ENCODE measurements at regions not wholly inside any gene's neighbourhood (a gene's known extent, or its start where the extent isn't known, plus 50 kb on each side); places are given as distances from the start of the nearest gene placed in this dataset.

DNA sequence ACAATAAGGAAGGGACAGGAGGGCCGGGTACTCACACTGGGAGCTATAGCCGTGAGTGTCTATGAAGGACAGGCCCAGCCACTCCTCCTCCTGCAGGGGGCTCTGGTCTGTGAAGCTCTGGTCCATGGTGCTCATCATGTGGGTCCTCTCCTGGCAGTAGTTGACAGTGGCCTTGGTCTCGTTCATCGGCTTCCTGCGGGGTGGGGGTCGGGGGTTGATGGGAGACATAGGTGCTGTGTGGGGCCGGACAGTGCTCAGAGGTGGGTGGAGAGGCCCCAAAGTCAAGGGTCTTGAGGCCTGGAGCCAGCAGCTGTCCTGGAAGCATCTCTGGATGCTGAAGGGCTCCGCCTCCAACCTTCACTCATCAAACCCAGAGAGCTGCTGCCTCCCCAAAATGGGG is 260.4 kb downstream of the PTPRU start:
- TF ChIP-seq EP300 (IDR thresholded peaks at IDR 0.05; ENCODE audit: borderline replicate concordance in 1 of 2, control insufficient read depth in 1 of 2, low read depth in 2 of 2, low read length in 2 of 2) (no peak), RELA (IDR thresholded peaks at IDR 0.05; ENCODE audit: borderline replicate concordance, partially characterized antibody) (no peak), POLR2AphosphoS2 (IDR thresholded peaks at IDR 0.05; ENCODE audit: low read depth, low read length) (no peak), TAF1 (IDR thresholded peaks at IDR 0.05; ENCODE audit: borderline replicate concordance, low read depth, low read length) (no peak), ZZZ3 (IDR thresholded peaks at IDR 0.05; ENCODE audit: control insufficient read depth, insufficient read length, low read depth) (no peak), CTCF (IDR thresholded peaks at IDR 0.05 in 2 of 3, conservative IDR thresholded peaks at IDR 0.05 in 1 of 3; ENCODE audit: control insufficient read depth in 2 of 3, extremely low read depth in 1 of 3, insufficient read depth in 1 of 3, low read depth in 3 of 3, low read length in 3 of 3) (no peak), POLR2AphosphoS5 (IDR thresholded peaks at IDR 0.05; ENCODE audit: low read length) (no peak), PRDM15 (CRISPR knock-in tag; IDR thresholded peaks at IDR 0.05) (no peak), SIN3A (IDR thresholded peaks at IDR 0.05; ENCODE audit: low read depth, low read length) (no peak), POLR2A (IDR thresholded peaks at IDR 0.05; ENCODE audit: low read depth, low read length) (no peak), GABPA (IDR thresholded peaks at IDR 0.05; ENCODE audit: low read depth) (no peak), ETV6 (conservative IDR thresholded peaks at IDR 0.05 in 1 of 2, IDR thresholded peaks at IDR 0.05 in 1 of 2; ENCODE audit: borderline replicate concordance in 1 of 2, low read depth in 1 of 2) (no peak), FOXK2 (IDR thresholded peaks at IDR 0.05) (no peak)
- TF ChIP-seq, protein P1, sequence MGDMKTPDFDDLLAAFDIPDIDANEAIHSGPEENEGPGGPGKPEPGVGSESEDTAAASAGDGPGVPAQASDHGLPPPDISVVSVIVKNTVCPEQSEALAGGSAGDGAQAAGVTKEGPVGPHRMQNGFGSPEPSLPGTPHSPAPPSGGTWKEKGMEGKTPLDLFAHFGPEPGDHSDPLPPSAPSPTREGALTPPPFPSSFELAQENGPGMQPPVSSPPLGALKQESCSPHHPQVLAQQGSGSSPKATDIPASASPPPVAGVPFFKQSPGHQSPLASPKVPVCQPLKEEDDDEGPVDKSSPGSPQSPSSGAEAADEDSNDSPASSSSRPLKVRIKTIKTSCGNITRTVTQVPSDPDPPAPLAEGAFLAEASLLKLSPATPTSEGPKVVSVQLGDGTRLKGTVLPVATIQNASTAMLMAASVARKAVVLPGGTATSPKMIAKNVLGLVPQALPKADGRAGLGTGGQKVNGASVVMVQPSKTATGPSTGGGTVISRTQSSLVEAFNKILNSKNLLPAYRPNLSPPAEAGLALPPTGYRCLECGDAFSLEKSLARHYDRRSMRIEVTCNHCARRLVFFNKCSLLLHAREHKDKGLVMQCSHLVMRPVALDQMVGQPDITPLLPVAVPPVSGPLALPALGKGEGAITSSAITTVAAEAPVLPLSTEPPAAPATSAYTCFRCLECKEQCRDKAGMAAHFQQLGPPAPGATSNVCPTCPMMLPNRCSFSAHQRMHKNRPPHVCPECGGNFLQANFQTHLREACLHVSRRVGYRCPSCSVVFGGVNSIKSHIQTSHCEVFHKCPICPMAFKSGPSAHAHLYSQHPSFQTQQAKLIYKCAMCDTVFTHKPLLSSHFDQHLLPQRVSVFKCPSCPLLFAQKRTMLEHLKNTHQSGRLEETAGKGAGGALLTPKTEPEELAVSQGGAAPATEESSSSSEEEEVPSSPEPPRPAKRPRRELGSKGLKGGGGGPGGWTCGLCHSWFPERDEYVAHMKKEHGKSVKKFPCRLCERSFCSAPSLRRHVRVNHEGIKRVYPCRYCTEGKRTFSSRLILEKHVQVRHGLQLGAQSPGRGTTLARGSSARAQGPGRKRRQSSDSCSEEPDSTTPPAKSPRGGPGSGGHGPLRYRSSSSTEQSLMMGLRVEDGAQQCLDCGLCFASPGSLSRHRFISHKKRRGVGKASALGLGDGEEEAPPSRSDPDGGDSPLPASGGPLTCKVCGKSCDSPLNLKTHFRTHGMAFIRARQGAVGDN (IDR thresholded peaks at IDR 0.05) = no peak
